ENCODE measurements at regions not wholly inside any gene's neighbourhood (a gene's known extent, or its start where the extent isn't known, plus 50 kb on each side); places are given as distances from the start of the nearest gene placed in this dataset.

GRCh38 chr10:6692103-6692502 lies 112.0 kb upstream of the PRKCQ start:
- Histone ChIP-seq H3K4me3 (ENCODE audit: low read depth, low read length, poor library complexity, severe bottlenecking) (no peak overlapping the region), H3K9me3 (ENCODE audit: low read length) (no peaks in the 10 kb centered on the region), H3K79me2 (ENCODE audit: insufficient read depth, low read length) (no peaks in the 10 kb centered on the region), H3K4me2 (ENCODE audit: low read length) (no peak overlapping the region), H3K9me2 (ENCODE audit: low read depth, low read length) (no peaks in the 10 kb centered on the region), H3K36me3 (ENCODE audit: insufficient read depth, low read length) (no peaks in the 10 kb centered on the region), H3K27ac (ENCODE audit: low read depth, low read length, poor library complexity, severe bottlenecking) (no peak overlapping the region), H4K20me1 (ENCODE audit: insufficient read depth, low read length) (no peaks in the 10 kb centered on the region), H3K4me1 (ENCODE audit: insufficient read depth, low read length, severe bottlenecking) (no peaks in the 10 kb centered on the region), H3K27me3 (ENCODE audit: insufficient read depth, low read length) (no peaks in the 10 kb centered on the region), H3F3A (ENCODE audit: insufficient read depth, low read length) (no peaks in the 10 kb centered on the region), H3K9ac (ENCODE audit: low read length) (no peak overlapping the region), H2AFZ (ENCODE audit: low read length) (no peak overlapping the region)
- TF ChIP-seq EZH2 (IDR thresholded peaks at IDR 0.05; ENCODE audit: borderline replicate concordance, low read length): no peak
- TF ChIP-seq CTCF (IDR thresholded peaks at IDR 0.05; ENCODE audit: low read length): no peak

DNA sequence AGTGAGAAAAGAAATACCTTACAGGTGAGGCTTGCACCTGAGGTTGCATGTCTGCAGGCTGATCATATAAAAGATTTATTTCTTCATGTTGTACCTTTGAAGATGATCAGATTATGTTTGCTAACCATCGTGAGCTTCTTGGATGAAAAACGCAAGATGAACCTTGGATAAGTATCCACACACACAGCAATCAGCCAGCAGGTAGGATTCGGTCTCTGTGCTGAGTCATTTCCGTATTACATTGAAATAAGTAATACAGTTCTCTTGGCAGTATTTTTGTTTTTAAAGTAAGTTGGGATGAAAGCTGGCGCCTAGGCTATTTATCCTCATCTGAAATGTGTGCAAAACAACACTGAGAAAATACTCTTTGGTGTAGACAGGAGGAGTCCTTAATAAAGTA lies 109.0 kb upstream of the PRKCQ start:
- Histone ChIP-seq H3K79me2 (ENCODE audit: insufficient read depth, low read length) (no peaks in the 10 kb centered on the region), H3K9ac (ENCODE audit: low read length) (no peak overlapping the region), H3K9me2 (ENCODE audit: low read depth, low read length) (no peaks in the 10 kb centered on the region), H3K4me2 (ENCODE audit: low read length) (no peak overlapping the region), H4K20me1 (ENCODE audit: insufficient read depth, low read length) (no peaks in the 10 kb centered on the region), H3K36me3 (ENCODE audit: insufficient read depth, low read length) (no peaks in the 10 kb centered on the region), H3K27me3 (ENCODE audit: insufficient read depth, low read length) (no peaks in the 10 kb centered on the region), H2AFZ (ENCODE audit: low read length) (no peak overlapping the region), H3K9me3 (ENCODE audit: low read length) (no peaks in the 10 kb centered on the region), H3K4me3 (ENCODE audit: low read depth, low read length, poor library complexity, severe bottlenecking) (no peak overlapping the region), H3K4me1 (ENCODE audit: insufficient read depth, low read length, severe bottlenecking) (no peaks in the 10 kb centered on the region), H3F3A (ENCODE audit: insufficient read depth, low read length) (no peaks in the 10 kb centered on the region), H3K27ac (ENCODE audit: low read depth, low read length, poor library complexity, severe bottlenecking) (no peak overlapping the region)
- TF ChIP-seq EZH2 (IDR thresholded peaks at IDR 0.05; ENCODE audit: borderline replicate concordance, low read length): no peak
- TF ChIP-seq CTCF (IDR thresholded peaks at IDR 0.05; ENCODE audit: low read length): no peak

DNA sequence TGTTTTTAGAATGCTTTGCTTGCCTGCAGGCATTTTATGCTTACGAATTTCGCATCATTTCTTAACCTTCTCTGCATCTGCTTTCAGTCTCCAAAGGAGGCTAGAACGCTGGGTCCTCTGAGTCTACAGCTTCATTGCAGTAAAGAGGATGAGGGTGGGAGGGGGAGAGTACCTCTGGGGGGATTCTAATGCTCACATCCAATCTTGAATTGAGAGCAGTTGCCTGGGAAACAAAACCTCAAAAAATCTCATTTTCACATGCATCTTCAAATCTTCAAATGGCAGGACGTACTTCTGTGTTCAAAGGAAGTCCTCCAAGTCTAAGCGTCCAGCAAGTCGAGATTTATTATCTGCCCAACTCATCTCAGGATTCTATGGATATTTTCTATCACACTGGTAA lies 100.7 kb upstream of the PRKCQ start:
- H3K36me3 ChIP-seq (ENCODE audit: insufficient read depth, low read length): no peaks in the 10 kb centered on the region
- H3K4me3 ChIP-seq (ENCODE audit: low read depth, low read length, poor library complexity, severe bottlenecking): no peak overlapping the region
- no peaks in the 10 kb centered on the region for H4K20me1 ChIP-seq (ENCODE audit: insufficient read depth, low read length)
- no peaks in the 10 kb centered on the region for H3K9me2 ChIP-seq (ENCODE audit: low read depth, low read length)
- no peak overlapping the region for H3K27ac ChIP-seq (ENCODE audit: low read depth, low read length, poor library complexity, severe bottlenecking)
- H3K9ac ChIP-seq (ENCODE audit: low read length): no peak overlapping the region
- H3F3A ChIP-seq (ENCODE audit: insufficient read depth, low read length): no peaks in the 10 kb centered on the region
- H3K4me1 ChIP-seq (ENCODE audit: insufficient read depth, low read length, severe bottlenecking): no peaks in the 10 kb centered on the region
- no peaks in the 10 kb centered on the region for H3K9me3 ChIP-seq (ENCODE audit: low read length)
- no peak overlapping the region for H3K4me2 ChIP-seq (ENCODE audit: low read length)
- no peaks in the 10 kb centered on the region for H3K79me2 ChIP-seq (ENCODE audit: insufficient read depth, low read length)
- no peak for TF ChIP-seq EZH2 (IDR thresholded peaks at IDR 0.05; ENCODE audit: borderline replicate concordance, low read length)
- no peak for TF ChIP-seq CTCF (IDR thresholded peaks at IDR 0.05; ENCODE audit: low read length)
- no peaks in the 10 kb centered on the region for H3K27me3 ChIP-seq (ENCODE audit: insufficient read depth, low read length)
- no peak overlapping the region for H2AFZ ChIP-seq (ENCODE audit: low read length)
